GM12878 (cell line): ENCODE measurements at regions not wholly inside any gene's neighbourhood (a gene's known extent, or its start where the extent isn't known, plus 50 kb on each side); places are given as distances from the start of the nearest gene placed in this dataset.

Source experiments
- ATAC-seq: fragments of 200-7000 bp; cut with Tn5 transposase; 3 replicates; pipeline ENCODE4 v1.9.1; 2020; ENCODE audit warnings: mild to moderate bottlenecking, moderate library complexity
- BruUV-seq: library from RNA; stranded (reverse); fragments of 400-500 nt; replicated peaks from 2 replicates; lab custom pipeline; 2021; lab: Mats Ljungman, UMichigan
- CTCF ChIA-PET: fragments of 300-600 bp; sonication (Branson Sonifier 250); formaldehyde crosslinking; extraction: SDS; loops from one replicate; lab custom pipeline; 2021; ENCODE audit warnings: inconsistent platforms; lab: Yijun Ruan, JAX
- POLR2A ChIA-PET: fragments of 350-600 bp; formaldehyde crosslinking; extraction: SDS; loops from one replicate; lab custom pipeline; 2021; ENCODE audit warnings: inconsistent platforms; lab: Charles Lee
- RAD21 ChIA-PET: fragments of 300-600 bp; sonication (Branson Sonifier 250); formaldehyde crosslinking; loops from one replicate; lab custom pipeline; 2023; ENCODE audit warnings: antibody characterized with exemption; ENCODE audit not compliant: unreplicated experiment; lab: Charles Lee
- SMC1A ChIA-PET: fragments of 300-600 bp; sonication (Branson Sonifier 250); formaldehyde crosslinking; loops from one replicate; lab custom pipeline; 2023; ENCODE audit not compliant: unreplicated experiment, uncharacterized antibody; lab: Charles Lee
- DNase-seq: peaks from one replicate; pipeline ENCODE4 v3.0.0-alpha.2; 2011; ENCODE audit warnings: low read depth, low spot score
- FAIRE-seq: peaks from 3 replicates; lab custom pipeline; 2011; peaks lifted over from hg19 to GRCh38; lab: Jason Lieb, UNC
- H2AFZ ChIP-seq: 2 replicates; pipeline ENCODE4 v1.6.0; 2011; ENCODE audit warnings: low read depth, low read length, control low read depth; ENCODE audit not compliant: control insufficient read depth
- H3K27ac ChIP-seq: 2 replicates; pipeline ENCODE4 v1.5.1; 2011; ENCODE audit warnings: control low read depth; ENCODE audit not compliant: control insufficient read depth, insufficient read depth
- H3K27me3 ChIP-seq, 2 experiments: replicated peaks in 1 of 2; 2 replicates each; pipeline versions ENCODE4 v1.6.0 to v1.6.1; 2011; ENCODE audit warnings: low read length in 1 of 2; ENCODE audit not compliant: control insufficient read depth in 2 of 2, insufficient read depth in 2 of 2
- H3K36me3 ChIP-seq, 2 experiments: 2 replicates each; pipeline ENCODE4 v1.5.1; 2011; ENCODE audit warnings: low read length in 1 of 2; ENCODE audit not compliant: control insufficient read depth in 2 of 2, insufficient read depth in 2 of 2
- H3K4me1 ChIP-seq: 2 replicates; pipeline ENCODE4 v1.6.1; 2011; ENCODE audit warnings: mild to moderate bottlenecking, low read length, moderate library complexity, mixed read lengths; ENCODE audit not compliant: control insufficient read depth, insufficient read depth
- H3K4me2 ChIP-seq: 2 replicates; pipeline ENCODE4 v1.6.0; 2011; ENCODE audit warnings: control low read depth; ENCODE audit not compliant: control insufficient read depth, insufficient read depth
- H3K4me3 ChIP-seq: fragments of 200-600 bp; sonication (generic); 2 replicates; pipeline ENCODE4 v1.5.1; 2016
- H3K79me2 ChIP-seq: 2 replicates; pipeline ENCODE4 v1.6.0; 2011; ENCODE audit warnings: low read length; ENCODE audit not compliant: control insufficient read depth, insufficient read depth
- H3K9ac ChIP-seq: 2 replicates; pipeline ENCODE4 v1.8.0; 2011; ENCODE audit warnings: low read length, control low read depth, mixed read lengths; ENCODE audit not compliant: control insufficient read depth, insufficient read depth
- H3K9me3 ChIP-seq: replicated peaks from 3 replicates; pipeline ENCODE4 v1.5.1; 2011; ENCODE audit warnings: mild to moderate bottlenecking, low read length; ENCODE audit not compliant: control insufficient read depth, insufficient read depth
- H4K20me1 ChIP-seq: 2 replicates; pipeline ENCODE4 v1.6.0; 2011; ENCODE audit not compliant: control insufficient read depth, insufficient read depth
- BCL3 ChIP-seq: IDR thresholded peaks from 2 replicates; pipeline ENCODE4 v1.6.1; 2011; ENCODE audit warnings: borderline replicate concordance, low read depth, mild to moderate bottlenecking, moderate library complexity, low read length; ENCODE audit not compliant: insufficient read depth, poor library complexity, severe bottlenecking
- IRF4 ChIP-seq: IDR thresholded peaks from 2 replicates; pipeline ENCODE4 v1.6.1; 2011; ENCODE audit warnings: low read depth, low read length
- MTA3 ChIP-seq: IDR thresholded peaks from 2 replicates; pipeline ENCODE4 v1.6.1; 2012; ENCODE audit warnings: low read length, inconsistent platforms, borderline replicate concordance
- MYB ChIP-seq: fragments of 150-350 bp; IDR thresholded peaks from 2 replicates; pipeline ENCODE4 v1.6.1; 2014; ENCODE audit warnings: mild to moderate bottlenecking, low read depth, low read length, borderline replicate concordance
- PKNOX1 ChIP-seq: fragments of 450-650 bp; IDR thresholded peaks from 2 replicates; pipeline ENCODE4 v1.6.1; 2016; ENCODE audit warnings: mild to moderate bottlenecking
- RCOR1 ChIP-seq: conservative IDR thresholded peaks from 2 replicates; pipeline ENCODE4 v1.6.1; 2012; ENCODE audit warnings: low read depth, low read length, improper control_type of control experiment
- STAT1 ChIP-seq: fragments of 450-650 bp; conservative IDR thresholded peaks from 2 replicates; pipeline ENCODE4 v1.6.1; 2014; ENCODE audit warnings: antibody characterized with exemption, mild to moderate bottlenecking
- ZNF217 ChIP-seq: fragments of 450-650 bp; IDR thresholded peaks from 2 replicates; pipeline ENCODE4 v1.6.1; 2017; ENCODE audit warnings: antibody characterized with exemption, mild to moderate bottlenecking
- ZSCAN29 ChIP-seq: fragments of 450-650 bp; IDR thresholded peaks from 2 replicates; pipeline ENCODE4 v1.6.1; 2017; ENCODE audit warnings: mild to moderate bottlenecking, moderate library complexity
- ZZZ3 ChIP-seq: IDR thresholded peaks from 2 replicates; pipeline ENCODE4 v1.6.1; 2011; ENCODE audit warnings: low read depth; ENCODE audit not compliant: control insufficient read depth, insufficient read length
- WGBS: methylation state at CpG from one replicate; pipeline ENCODE4 v1.1.6; 2016; ENCODE audit warnings: low lambda C conversion rate; ENCODE audit not compliant: insufficient replicate concordance, insufficient coverage; ENCODE audit errors: missing lambda C conversion rate; 5-methylcytosine and 5-hydroxymethylcytosine counted together
- in situ Hi-C: fragments of 300-500 bp; cut with MboI; formaldehyde crosslinking; loops from 9 replicates; pipeline ENCODE4 v1.14.3; 2018; ENCODE audit warnings: mixed read lengths
- intact Hi-C: fragments of 100-400 bp; cut with micrococcal nuclease; formaldehyde crosslinking; loops from one replicate; pipeline ENCODE4 v1.14.2; 2022; ENCODE audit not compliant: unreplicated experiment

- ChIA-PET CTCF (interaction anchor here (0.7 to 1.2 kb wide), 2 partner anchors 15 to 302 kb away, joined by 3 read pairs; no protein-coding TSS in a partner anchor), POLR2A (no interaction called here), SMC1A (interaction anchor here (1.0 to 1.5 kb wide), 2 partner anchors 9 to 258 kb away, joined by 4 read pairs; no protein-coding TSS in a partner anchor)
- FAIRE-seq (no peak), ATAC-seq (no peak), DNase-seq (no peak)
- H3K4me3 ChIP-seq, result no peak overlapping the region
- H3K79me2 ChIP-seq, result no peaks in the 10 kb centered on the region
- in situ Hi-C loops (loop anchor here (5.0 to 10.0 kb wide), 2 partner anchors 264 to 301 kb away; no protein-coding TSS in a partner anchor), intact Hi-C loops (no loop called here)
- no peaks in the 10 kb centered on the region for H4K20me1 ChIP-seq
- no peaks in the 10 kb centered on the region for H3K9me3 ChIP-seq
- no peak overlapping the region for H2AFZ ChIP-seq
- no peaks in the 10 kb centered on the region for H3K36me3 ChIP-seq
- 4% methylated on average over 3 of the region's 3 CpGs for WGBS
- H3K4me1 ChIP-seq, result no peaks in the 10 kb centered on the region
- no peaks in the 10 kb centered on the region for H3K27me3 ChIP-seq
- H3K9ac ChIP-seq, result no peak overlapping the region
- no peak overlapping the region for H3K4me2 ChIP-seq
- no peak overlapping the region for H3K27ac ChIP-seq
- TF ChIP-seq MYB (no peak), ZNF217 (no peak), PKNOX1 (no peak)
- TF ChIP-seq, all 136 proteins: peak for 0
- RAD21 ChIA-PET, result interaction anchor here (1.1 kb wide), 1 partner anchor 23 kb away, joined by 3 read pairs; no protein-coding TSS in a partner anchor
- BruUV-seq, result no TSS peak
Measured at GRCh38 chr4:114393295-114394038, 205.1 kb upstream of the UGT8 start.

GRCh38 chr4:114396808-114397207 lies 201.8 kb upstream of the UGT8 start:
- POLR2A ChIA-PET, result no interaction called here
- intact Hi-C loops (no loop called here), in situ Hi-C loops (loop anchor here (10.0 kb wide), 1 partner anchor 298 kb away; no protein-coding TSS in a partner anchor)
- Histone ChIP-seq H2AFZ (no peak overlapping the region), H3K79me2 (no peaks in the 10 kb centered on the region), H3K36me3 (no peaks in the 10 kb centered on the region), H3K27me3 (no peaks in the 10 kb centered on the region; a peak in 1 of 4 replicates), H3K9me3 (no peaks in the 10 kb centered on the region), H3K27ac (no peak overlapping the region), H4K20me1 (no peaks in the 10 kb centered on the region), H3K4me2 (no peak overlapping the region), H3K4me3 (no peak overlapping the region), H3K4me1 (no peaks in the 10 kb centered on the region), H3K9ac (no peak overlapping the region)
- WGBS, result 35% methylated on average over 2 of the region's 2 CpGs
- SMC1A ChIA-PET, result interaction anchor here (0.6 to 1.5 kb wide), 3 partner anchors 9 to 262 kb away, joined by 3 to 4 read pairs (median 3); no protein-coding TSS in a partner anchor
- FAIRE-seq (no peak), ATAC-seq (no peak), DNase-seq (no peak)
- TF ChIP-seq IRF4, result no peak
- no peak for TF ChIP-seq BCL3
- TF ChIP-seq STAT1, result no peak
- no peak for TF ChIP-seq RCOR1
- TF ChIP-seq ZZZ3, result no peak
- TF ChIP-seq MTA3, result no peak
- no peak for TF ChIP-seq ZSCAN29
- RAD21 ChIA-PET, result no interaction called here
- CTCF ChIA-PET, result interaction anchor here (1.0 kb wide), 1 partner anchor 262 kb away, joined by 4 read pairs; no protein-coding TSS in a partner anchor
- BruUV-seq, result no TSS peak
